NCI-H1092 (cell line): ENCODE measurements at regions not wholly inside any gene's neighbourhood (a gene's known extent, or its start where the extent isn't known, plus 50 kb on each side); places are given as distances from the start of the nearest gene placed in this dataset.
"Not testable (repeated sequence)": the region's sequence is repeated elsewhere in the genome, so short reads cannot be mapped to it uniquely, and the experiment has no call there.

ENCODE experiments used
- DNase-seq: peaks from one replicate; lab custom pipeline; 2025; lab: John Stamatoyannopoulos, UW

DNA sequence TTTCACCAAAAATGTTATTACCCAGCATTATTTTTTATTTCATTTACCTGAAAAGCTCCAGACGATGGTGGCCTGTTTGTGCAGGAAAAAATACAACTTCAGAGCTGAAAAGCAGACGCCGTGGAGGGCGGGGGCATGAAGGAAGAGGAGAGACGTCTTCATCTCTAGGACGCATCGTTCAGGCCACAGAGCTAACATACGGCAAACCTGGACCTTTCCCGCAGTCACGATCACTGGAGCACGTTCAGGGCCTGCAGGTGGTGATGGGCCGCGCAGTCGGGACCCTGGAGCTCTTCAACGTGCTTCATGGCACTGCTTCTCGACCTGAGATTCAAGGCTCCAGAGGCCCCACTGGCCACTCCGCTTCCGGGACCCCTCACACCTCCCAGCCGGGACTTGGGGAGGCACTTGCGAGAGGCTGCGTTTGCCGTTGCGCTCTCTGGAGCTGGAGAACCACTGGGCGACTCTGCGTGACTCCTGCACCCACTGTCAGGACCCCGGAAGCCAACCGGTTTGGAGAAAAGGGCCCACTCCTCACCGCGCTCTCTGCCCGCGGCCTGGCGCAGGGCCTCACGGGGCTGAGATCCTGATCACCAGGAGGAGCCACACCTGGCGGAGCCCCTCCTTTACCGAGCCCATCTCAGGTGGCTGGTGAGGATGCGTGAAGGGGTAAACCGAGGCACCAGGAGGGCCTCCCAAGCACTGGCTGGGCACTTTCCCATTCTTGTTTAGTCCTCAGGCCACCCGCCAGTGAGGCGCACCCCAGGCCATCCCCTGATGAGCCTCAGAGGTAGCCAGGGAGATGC lies 164.4 kb upstream of the AFDN start:
- DNase-seq, result no peak

DNA sequence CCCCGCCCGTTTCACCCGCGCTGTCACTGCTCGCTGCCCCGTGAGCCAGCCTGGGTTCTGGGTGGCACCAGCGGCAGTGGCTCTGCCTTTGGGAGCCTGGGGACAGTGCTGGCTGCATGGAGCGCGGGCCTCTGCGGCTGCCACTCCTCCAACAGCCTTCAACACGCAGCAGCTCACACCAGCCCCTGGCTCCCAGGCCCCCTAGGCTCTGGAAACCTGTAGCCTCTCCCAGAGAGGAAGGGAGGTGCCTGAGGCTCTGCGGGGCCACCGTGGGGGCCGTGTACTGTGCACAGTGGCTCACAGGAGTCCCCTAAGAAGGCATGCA lies 163.9 kb upstream of the AFDN start:
- DNase-seq, result no peak

DNA sequence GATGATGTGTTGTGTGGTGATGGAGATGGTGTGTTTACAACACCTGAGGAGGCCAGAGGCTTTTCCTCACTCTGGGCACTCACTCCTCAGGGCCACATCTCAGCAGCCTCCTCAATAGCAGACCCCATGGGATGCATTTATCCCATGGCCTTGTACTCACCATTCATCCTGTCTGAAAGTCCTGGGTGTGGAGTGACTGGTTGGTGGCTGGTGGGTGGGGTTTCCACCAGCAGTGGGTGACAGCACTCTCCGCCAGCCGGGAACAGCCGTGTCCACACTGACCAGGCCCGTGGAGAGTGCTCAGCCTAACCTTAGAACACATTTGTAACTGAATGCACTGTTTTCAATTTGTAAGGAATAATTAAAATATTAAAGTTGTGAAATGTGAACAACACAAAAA lies 163.4 kb upstream of the AFDN start:
- DNase-seq, result no peak

DNA sequence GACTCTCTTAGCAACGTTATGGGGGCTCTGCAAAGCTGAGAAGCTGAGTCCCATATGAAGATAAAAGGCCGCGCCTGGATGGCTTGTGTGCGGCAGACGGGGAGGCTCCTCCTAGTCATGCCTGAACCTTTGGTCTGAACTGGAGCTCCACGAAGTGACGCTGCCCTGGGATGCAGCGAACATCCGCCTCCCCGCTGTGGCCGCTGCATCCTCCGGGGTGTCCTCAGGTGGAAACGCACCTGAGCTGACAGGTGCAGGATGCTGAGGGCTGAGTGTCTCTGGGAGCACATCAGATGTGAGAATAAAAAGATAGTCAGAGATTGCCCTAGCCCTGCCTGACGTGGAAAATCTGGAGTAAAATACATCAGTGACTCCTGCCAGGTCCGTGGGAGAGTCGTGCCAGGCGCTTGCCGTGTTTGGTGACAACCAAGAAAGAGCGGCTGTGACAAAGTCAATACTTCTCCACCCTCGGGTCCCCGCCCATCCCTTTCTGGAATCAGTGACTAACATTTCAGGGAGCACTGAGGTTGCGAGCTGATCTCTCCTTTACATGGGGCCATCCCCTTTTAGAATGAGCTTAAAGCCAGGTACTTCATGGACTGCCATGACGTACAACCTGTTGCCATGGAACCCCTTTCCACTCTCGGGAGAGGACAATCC lies 162.8 kb upstream of the AFDN start:
- no peak for DNase-seq

DNA sequence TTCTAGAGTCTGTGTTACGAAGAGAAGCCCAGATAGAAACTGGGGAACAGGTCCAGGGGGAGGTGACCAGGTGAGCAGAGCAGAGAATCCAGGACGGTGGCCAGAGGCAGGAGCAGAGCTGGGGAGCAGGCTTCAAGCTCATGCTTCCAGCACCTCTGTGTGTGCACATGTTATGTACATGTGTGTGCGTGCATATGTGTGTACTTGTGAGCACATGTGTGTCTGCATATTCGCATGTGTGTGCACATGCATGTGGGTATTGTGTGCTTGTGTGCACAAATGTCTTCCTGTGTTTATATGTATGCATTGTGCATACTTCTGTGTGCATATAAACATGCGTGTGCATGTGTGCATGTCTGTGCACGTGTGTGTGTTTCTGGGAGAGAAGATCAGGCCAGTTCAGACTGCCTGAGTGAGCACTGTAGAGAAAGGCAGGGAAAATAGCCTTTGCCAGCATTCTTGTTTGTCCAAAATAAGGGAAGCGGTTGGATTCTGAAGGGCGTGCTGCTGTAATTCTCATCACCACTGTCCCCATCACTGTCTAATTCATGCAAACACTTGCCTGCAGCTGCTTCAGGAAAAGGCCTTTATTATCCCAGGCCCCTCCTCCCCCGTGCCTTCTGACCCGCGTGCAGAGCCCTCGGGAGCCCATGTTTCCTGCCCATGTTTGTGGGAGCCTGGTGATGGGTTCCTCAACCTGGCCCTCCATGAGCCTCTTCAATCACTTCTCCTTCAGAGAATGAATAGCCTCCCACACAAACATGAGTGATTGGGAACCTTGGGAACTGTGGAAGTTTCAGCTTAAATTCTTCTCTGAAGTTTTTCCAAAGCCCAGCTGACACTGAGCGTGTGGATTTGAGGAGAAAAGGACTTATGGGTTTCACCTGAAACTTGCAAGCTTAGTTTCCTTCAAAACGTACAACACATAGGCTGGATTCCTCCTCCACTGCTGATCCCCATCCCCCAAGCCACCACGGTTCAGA lies 161.7 kb upstream of the AFDN start:
- no peak for DNase-seq

DNA sequence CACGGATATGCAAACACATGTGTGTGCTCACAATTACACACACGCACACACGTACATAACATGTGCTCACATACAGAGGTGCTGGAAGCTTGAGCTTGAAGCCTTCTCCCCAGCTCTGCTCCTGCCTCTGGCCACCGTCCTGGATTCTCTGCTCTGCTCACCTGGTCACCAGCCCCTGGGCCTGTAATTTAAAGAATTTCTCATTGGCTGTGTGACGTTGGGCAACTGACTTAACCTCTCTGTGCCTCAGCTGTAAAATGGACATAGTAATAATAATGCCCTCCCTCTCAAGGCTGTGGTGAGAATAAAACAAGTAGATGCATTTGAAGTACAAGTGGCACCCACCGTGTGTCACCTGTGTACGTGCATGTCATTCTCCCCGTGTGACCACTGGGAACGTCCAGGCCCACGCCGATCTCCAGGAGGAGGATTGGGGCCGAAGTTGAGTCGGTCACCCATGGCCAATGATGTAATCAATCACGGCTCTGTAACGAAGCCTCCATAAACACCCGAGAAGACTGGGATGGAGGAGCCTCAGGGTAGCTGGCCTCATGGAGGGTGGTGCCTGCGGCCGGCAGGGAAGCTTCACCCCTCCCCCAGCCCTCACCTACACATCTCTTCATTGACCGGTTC lies 160.9 kb upstream of the AFDN start:
- no peak for DNase-seq

DNA sequence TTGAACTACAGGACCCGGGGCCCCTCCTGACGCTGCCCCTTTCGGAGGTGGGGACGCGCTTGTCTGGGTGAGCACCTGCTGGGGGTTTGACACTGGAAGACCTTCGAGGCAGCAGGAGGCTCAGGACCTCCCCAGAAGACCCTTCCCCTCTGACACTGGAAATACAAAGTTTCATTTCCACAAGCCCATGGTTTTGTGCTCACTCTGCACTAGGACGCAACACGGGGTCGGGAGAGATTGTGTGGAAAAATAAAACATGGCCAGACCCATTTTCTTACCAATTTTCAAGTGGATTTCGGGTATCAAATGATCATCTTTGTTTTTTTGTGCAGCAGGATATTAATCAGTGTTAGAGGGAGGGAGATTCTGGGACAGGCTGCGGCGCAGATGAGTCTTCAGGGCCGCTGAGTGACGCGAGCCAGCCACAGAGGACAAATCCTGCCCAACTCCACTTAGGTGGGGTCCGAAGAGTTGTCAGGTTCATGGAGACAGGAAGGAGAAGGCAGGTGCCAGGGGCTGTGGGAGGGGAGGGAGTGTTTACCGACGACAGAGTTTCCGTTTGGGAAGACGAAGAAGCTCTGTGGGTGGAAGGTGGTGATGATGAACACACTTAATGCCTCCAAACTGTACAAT lies 160.0 kb upstream of the AFDN start:
- no peak for DNase-seq

DNA sequence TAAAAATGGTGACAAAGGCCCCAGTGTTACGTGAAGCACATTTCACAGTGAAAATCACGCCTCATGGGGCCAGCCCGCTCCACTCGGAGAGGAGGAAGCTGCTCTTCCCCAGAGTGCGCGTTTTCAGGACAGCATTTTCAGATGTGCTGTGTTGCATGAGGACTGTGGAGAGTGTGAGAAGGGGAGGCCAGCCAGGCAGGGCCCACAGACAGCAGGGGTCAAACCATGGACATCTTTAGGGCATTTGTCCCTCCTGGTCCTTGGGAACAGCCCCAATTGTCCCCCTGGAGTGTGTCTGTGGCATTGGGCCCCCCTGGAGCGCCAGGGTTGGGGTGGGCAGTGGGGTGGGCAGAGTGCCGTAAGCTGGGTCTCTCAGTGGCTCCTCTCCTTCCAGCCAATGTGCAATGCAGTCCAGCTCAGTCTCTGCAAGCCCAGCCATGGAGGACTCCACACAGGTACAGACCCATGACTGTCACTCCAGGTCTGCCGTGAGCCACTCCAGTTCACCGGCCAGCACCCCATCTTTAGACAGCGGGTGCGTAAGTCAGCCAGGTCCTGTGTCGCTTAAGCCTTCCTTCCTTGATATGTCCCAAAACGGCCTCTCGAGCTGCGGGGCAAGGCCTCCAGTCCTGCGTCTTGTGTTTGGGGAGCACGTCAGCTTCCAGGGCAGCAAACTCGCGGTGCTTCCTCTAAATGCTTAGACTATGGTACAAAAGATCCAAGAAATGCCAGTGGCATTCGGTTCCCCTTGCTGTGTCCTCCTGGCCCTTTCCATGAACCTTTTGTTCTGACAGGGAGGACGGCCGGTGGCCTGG lies 159.3 kb upstream of the AFDN start:
- no peak for DNase-seq

DNA sequence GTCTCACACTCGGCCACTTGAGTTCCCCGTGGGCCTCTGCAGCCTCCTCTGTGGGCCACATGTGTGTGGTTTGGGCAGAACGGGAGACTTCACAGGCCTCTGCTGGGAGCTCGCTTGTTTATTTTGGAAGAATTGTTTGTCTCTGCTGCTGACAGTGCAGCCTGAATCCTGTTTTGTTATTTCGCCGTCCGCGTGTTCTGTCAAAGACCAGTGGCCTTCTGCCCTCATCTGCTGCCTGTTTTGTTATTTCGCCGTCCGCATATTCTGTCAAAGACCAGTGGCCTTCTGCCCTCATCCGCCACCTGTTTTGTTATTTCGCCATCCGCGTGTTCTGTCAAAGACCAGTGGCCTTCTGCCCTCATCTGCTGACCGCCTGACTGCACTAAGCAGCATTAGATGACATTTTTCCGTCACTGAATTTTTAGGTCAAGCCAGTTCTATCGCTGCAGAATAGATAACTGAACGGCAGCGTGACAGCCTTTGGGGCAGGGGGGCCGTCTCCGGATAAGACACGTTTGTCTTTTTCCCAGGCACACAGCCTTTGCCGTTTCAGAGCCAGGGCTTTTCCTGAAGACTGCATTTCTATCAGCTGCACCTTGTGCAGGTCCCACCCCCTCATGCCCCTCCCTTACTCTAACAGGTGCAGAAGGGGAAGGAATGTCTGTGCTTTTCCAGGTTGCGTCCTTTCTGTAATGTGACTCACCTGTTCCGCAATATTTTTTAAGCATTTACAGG lies 158.5 kb upstream of the AFDN start:
- no peak for DNase-seq

DNA sequence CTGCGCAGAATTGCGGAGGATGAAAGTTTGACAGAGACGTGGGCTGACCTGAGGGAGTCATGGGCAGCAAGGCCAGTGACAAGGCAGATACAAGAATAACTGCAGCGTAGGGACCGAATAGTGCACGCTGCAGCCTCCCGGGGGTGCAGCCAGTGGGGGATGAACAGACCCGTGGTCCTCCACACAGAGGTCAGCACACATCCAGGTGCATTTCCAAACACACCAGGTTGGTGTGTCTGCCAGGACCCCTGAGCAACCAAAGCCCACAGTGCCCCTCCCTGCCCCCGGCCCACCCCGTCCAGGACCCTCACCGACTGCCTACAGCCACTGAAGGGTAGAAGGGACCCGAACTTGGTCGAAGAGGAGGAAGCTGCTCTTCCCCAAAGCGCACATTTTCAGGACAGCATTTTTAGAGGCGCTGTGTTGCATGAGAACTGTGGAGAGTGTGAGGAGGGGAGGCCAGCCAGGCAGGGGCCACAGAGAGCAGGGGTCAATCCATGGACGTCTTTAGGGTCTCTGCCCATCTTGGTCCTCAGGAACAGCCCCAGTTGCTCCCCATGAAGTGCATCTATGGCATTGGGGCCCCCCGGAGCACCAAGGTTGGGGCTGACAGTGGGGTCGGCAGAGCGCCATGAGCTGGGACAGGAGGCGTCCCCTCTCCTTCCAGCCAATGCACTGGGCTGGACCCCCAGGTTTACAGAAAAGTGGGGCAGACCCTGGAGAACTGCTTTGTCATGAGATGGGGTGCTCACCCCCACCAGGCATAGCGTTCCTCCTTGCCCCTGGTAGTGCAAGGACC lies 157.8 kb upstream of the AFDN start:
- DNase-seq, result no peak

DNA sequence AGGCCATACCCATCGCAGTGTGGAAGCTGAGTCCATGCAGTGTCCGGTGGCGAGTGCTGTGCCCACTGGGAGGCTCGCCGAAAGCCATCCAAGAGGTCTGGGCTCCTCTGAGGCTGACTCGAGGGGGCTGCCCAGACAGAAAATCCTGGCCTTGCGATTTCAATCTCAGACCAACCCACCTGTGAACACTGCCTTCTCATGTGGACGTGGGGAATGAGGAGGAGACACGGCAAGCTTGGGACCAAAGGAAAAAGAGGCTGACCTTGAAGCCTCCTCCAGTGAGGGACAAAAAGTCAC lies 157.2 kb upstream of the AFDN start:
- no peak for DNase-seq

DNA sequence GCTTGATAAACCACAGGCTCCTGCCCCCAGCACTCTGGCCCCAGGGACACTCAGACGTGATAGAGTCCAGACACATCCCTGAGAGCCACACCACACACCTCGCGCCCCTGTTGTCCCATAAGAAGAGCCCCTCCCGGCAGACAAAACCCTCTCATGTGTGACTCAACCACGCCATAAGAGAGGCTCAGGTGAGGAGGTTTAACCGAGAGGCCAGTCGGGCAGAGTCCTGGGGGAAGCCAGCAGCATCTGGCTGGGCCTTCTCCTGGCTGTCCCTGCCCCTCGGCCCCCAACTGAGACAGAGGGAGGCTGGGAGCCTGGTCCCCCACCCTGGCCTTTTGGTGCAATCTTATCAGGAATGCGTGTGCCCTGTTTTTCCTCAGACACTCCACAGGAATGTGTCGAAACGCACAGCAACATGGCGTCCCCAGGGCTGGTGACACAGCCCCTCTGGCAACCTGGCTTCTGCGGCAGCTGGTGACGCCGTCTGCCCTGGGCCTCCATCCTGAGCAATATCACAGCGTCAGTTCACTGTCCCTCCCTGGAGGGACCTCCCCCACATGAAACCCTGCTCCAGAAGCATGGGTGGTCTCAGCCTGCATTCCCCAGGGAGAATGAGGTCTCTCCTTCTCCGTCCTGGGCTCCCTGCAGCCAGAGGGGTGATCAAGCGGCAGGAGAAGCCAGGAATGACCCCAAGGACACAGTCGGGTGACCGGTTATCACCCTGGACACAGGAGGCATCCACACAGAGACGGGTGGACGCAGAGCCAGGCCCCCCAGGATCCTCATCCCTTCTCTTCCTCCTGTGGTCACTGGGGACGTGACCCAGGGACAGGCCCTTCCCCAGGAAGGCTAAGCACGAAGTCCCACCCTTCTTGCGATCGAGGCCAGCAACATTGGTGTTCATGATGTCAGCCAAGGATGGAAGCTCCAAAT lies 156.6 kb upstream of the AFDN start:
- no peak for DNase-seq

DNA sequence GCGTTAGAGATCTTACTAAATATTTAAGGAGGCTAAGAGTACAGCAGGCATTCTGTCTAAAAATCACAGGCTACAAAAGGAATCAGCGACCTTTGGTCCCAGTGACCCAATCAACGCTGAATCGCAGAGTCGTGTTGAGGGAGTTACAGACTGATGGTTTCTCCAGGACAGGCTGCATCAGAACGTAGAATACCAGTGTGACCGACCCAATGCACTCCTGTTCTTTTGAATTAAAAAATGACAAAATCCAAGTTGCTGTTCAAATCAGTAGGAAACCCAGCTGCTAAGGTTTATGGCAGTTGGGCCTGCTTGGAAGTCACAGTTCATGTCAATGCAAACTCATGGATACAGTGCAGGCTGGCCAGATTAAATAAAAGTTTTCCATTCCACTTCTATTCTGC lies 155.8 kb upstream of the AFDN start:
- DNase-seq, result no peak

DNA sequence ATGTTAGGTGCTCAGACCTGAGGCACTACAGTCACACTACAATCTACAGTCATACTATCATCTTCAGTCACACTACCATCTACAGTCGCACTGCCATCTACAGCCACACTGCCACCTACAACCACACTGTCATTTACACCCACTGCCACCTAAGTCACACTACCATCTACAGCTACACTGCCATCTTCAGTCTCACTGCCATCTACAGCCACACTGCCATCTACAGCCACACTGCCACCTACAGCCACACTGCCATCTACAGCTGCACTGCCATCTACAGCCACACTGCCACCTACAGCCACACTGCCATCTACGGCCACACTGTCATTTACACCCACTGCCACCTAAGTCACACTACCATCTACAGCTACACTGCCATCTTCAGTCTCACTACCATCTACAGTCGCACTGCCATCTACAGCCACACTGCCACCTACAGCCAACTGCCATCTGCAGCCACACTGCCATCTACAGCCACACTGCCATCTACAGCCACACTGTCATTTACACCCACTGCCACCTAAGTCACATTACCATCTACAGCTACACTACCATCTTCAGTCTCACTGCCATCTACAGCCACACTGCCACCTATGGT lies 155.2 kb upstream of the AFDN start:
- DNase-seq, result not testable (repeated sequence)

DNA sequence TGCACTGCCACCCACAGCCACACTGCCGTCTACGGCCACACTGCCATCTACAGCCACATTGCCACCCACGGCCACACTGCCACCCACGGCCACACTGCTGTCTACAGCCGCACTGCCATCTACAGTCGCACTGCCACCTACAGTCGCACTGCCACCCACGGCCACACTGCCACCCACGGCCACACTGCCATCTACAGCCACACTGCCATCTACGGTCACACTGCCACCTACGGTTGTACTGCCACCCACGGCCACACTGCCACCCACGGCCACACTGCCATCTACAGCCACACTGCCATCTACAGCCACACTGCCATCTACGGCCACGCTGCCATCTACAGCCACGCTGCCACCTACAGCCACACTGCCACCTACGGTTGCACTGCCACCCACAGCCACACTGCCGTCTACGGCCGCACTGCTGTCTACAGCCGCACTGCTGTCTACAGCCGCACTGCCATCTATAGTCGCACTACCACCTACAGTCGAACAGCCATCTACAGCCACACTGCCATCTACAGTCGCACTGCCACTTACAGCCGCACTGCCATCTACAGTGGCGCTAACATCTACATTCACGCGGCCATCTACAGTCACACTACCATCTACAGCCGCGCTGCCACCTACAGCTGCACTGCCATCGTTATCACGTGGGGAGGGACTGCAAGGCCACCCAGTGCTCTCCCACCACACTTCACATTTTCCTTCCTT lies 154.6 kb upstream of the AFDN start:
- DNase-seq, result no peak

DNA sequence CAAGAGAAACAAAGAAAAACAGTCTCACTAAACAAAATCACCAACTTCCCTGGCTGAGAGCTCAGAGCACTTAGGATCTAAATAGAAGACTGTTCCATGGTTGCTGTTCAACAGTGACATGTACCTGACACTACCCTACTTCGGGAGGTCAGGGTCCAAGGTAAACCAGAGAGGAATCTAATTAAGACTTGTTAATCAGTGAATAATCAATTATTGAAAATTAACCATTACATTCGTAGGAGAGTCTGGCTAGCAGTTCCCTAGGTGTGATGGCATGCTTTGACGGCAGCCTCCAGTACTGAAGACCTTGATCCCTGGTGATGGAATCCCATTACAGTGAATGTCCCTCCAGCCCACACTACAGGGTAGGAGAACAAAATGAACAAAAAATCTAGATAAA lies 154.0 kb upstream of the AFDN start:
- DNase-seq, result no peak

DNA sequence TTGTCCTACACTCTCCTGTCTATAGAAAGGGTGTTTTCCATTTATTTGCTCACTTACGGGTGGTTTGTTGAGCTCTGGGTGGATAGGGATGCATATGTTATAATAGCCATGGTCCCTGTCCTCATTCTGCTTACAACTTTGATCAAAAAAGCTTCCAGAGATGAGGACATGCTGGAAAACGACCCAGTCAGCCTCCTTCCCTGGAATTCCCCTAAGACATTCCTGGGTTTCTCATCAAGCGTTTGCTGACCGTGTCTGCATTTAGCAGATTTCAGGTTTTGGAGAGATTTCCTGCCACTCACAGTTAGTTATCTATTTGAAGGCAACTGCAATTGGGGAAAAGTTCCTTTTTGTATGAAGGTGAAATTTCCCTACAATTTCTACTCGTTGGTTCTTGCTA lies 152.8 kb upstream of the AFDN start:
- no peak for DNase-seq
